Mammary epithelial cell (primary cell): ENCODE measurements at regions not wholly inside any gene's neighbourhood (a gene's known extent, or its start where the extent isn't known, plus 50 kb on each side); places are given as distances from the start of the nearest gene placed in this dataset.

Source experiments
- EZH2 ChIP-seq: IDR thresholded peaks from 2 replicates; pipeline ENCODE4 v1.6.1; 2012; ENCODE audit warnings: low read length, inconsistent platforms, borderline replicate concordance
- TF ChIP-seq, protein P1 (sequence below), 2 donors: IDR thresholded peaks in 1 of 2; conservative IDR thresholded peaks in 1 of 2; 2 replicates each; pipeline ENCODE4 v1.5.1; 2011 to 2012; ENCODE audit warnings: inconsistent platforms in 2 of 2, low read length in 2 of 2, mild to moderate bottlenecking in 2 of 2, control low read depth in 1 of 2, low read depth in 1 of 2; ENCODE audit not compliant: insufficient read depth in 1 of 2; ENCODE audit errors: extremely low read depth in 1 of 2

DNA sequence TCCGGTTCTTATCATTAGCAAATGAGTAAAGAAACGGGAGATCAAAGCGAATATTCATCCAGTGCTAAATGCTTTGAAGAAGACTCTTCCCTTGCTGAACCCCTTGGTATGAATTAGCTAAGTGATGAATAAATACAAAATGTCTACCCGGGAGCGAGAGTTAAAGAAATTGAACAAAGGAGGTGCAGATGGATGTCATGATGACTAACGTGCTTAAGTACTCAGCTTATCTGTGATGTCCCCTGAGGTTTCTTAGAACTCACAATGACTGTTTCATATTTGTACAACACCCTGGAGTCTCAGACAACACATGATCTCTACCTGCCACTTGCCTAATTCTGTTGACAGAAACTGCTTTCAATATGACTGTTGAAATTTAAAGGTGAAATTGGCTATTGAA lies 148.5 kb downstream of the TMEM200C start:
- TF ChIP-seq, protein P1, sequence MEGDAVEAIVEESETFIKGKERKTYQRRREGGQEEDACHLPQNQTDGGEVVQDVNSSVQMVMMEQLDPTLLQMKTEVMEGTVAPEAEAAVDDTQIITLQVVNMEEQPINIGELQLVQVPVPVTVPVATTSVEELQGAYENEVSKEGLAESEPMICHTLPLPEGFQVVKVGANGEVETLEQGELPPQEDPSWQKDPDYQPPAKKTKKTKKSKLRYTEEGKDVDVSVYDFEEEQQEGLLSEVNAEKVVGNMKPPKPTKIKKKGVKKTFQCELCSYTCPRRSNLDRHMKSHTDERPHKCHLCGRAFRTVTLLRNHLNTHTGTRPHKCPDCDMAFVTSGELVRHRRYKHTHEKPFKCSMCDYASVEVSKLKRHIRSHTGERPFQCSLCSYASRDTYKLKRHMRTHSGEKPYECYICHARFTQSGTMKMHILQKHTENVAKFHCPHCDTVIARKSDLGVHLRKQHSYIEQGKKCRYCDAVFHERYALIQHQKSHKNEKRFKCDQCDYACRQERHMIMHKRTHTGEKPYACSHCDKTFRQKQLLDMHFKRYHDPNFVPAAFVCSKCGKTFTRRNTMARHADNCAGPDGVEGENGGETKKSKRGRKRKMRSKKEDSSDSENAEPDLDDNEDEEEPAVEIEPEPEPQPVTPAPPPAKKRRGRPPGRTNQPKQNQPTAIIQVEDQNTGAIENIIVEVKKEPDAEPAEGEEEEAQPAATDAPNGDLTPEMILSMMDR (conservative IDR thresholded peaks at IDR 0.05 in 1 of 2, IDR thresholded peaks at IDR 0.05 in 1 of 2; ENCODE audit: extremely low read depth in 1 of 2, insufficient read depth in 1 of 2, low read depth in 1 of 2, low read length in 2 of 2), result no peak
- TF ChIP-seq EZH2, result no peak
